DMS 273 treated with DMSO at 0.1 percent for 48 hours (cell line): ENCODE measurements at regions not wholly inside any gene's neighbourhood (a gene's known extent, or its start where the extent isn't known, plus 50 kb on each side); places are given as distances from the start of the nearest gene placed in this dataset.
A peak's percentile ranks its signal among the peaks of the same experiment; 100 is the strongest.
"Not testable (repeated sequence)": the region's sequence is repeated elsewhere in the genome, so short reads cannot be mapped to it uniquely, and the experiment has no call there.

Experiments
- DNase-seq: peaks from one replicate; lab custom pipeline; 2025; lab: John Stamatoyannopoulos, UW

- DNase-seq = no peak
These were observed 49.9 kb downstream of the ILRUN start for GRCh38 chr6:34646714-34647113.

DNA sequence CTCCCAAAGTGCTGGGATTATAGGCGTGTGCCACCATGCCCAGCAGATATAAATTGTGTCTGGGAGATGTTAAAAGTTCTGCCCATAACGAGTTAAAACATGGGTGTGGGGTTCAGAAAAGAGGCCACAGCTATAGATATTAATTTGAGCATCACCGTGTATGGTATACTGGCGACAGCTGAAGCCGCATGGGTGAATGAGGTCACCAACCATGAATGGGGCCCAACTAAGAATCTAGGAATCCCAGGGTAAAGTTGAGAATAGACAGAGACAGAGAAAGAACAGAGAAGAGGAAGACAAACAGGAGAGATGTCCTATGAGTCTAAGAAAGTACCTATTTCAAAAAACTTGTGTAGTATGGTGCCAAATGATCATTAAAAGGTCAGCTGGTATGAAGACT is 50.9 kb downstream of the ILRUN start:
- no peak for DNase-seq

DNA sequence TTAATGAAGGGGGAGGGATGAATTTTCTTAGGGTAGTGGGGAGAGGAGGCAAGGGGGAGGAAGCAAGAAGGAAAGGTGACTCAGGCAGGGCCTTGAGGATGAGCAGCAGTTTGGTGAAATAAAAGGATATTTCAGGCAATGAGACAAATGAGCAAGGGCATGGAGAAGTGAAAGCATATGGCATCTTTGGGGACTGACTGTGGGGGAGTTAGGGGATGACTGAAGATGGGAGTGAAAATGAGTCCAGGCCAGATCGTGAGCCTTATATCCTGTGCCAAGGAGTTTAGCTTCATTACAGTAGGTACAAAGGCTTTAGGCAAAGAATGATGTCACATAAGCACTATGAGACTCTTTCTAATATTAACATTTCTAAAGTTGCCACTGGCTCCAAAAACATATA is 51.9 kb downstream of the ILRUN start:
- DNase-seq = no peak

- DNase-seq = no peak
These were observed 54.1 kb downstream of the ILRUN start for GRCh38 chr6:34642427-34642826.

DNA sequence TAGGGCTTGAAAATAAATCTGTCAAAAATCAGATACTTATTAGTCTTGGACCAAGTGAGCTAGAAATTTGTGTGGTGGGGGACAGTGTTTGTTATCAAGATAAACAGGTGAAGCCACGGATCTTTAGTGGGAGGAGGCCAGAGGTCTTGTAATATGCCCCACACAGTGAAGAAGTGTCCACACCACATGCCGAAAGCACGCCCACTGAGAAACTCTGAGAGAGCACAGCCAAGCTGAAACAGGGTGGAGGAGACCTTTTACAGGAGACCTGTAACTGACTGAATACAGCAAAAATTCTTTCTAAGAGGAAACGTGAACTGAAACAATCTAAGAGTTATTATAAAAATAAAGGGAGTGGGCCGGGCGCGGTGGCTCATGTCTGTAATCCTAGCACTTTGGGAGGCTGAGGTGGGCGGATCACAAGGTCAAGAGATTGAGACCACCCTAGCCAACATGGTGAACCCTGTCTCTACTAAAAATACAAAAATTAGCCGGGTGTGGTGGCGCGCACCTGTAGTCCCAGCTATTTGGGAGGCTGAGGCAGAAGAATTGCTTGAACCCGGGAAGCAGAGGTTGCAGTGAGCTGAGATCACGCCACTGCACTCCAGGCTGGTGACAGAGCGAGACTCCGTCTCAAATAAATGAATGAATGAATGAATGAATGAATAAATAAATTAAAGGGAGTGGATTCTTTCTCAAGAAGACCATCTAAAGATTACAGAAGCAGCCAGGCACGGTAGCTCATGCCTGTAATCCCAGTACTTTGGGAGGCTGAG is 56.3 kb downstream of the ILRUN start:
- DNase-seq = not testable (repeated sequence)

DNA sequence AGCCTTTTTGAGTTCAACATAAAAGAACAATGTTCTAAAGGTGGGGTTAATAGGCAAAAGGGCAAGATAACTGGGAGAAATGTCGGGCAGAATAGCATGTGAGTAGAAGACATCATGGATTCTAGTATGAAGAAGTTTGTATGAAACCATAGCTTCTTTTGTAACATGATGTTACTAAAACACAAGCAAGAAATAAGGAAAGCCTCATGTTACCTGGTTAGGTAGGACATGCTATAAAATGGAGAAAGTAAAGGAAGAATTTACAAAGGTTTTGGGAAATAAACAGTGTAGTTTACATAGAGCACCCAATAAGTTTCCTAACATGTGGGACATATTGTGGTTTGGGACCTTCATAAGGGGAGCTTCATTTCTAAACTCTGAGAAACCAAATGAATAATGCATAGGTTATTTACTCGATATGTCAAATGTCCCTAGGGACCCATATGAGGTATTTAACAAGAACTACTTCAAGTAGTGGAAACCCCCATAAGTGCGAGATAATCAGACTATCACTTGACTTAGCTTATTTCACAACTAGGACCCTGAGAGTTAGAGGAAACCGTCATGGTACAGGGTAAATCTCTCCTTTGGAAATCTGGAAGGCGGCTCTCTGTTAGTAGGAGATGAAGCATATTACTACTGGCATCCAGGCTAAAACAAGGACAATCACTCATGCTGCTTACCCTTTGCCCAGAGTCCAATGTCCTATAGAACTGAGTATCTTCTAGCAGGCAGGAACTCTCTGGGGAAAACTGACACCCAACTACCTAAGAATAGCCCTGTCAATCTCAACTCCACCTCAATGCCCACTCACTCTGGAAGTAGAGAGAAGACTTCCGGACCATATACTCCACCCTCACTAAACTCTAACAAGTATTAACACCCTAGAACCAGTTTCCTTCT is 57.5 kb downstream of the ILRUN start:
- peak; percentile 0 for DNase-seq

DNA sequence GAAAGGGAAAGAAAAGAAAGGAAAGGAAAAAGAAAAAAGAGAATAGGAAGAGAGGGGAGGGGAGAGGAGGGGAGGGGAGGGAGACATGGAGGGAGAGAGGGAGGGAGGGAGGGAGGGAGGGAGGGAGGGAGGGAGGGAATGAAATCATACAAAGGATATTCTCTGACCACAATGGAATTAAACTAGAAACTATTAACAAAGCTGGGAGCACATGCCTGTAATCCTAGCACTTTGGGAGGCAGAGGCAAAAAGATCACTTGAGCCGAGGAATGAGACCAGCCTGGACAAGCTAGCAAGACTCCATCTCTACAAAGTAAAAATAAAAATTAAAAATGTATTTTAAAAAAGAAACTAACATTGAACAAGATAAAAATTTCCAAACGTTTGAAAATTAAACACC is 62.8 kb downstream of the ILRUN start:
- no peak for DNase-seq

- DNase-seq = no peak
These were observed 63.3 kb downstream of the ILRUN start for GRCh38 chr6:34633256-34633655.

DNA sequence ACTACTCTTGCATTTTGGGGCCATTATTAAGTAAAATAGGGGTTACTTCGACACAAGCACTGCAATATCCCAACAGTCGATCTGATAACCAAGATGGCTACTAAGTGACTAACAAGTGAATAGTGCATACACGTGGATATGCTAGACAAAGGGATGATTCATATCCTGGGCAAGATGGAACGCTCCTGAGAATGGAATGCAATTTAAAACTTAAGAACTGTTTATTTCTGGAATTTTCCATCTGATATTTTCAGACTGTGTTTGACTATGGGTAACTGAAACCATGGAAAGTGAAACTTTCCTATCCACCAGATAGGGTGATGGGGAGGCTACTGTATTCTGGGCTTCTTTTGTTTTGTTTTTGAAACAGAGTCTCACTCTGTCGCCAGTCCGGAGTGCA is 66.5 kb downstream of the ILRUN start:
- DNase-seq = no peak

DNA sequence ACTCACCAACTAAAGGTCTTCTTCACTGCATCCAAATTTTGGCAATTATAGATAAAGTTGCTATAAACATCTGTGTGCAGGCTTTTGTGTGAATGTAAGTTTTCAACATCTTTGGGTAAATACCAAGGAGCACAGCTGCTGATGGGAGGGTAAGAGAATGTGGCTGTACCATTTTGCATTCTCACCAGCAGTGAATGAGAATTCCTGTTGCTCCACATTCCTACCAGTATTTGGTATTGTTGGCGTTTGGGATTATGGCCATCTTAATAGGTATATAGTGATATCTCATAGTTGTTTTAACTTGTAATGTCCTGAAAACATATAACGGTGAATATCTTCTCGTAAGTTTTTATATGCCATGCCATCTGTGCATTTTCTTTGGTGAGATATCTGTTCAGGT is 69.3 kb downstream of the ILRUN start:
- DNase-seq = no peak

GRCh38 chr6:34618430-34619182 is 62.5 kb upstream of the SPDEF start:
- no peak for DNase-seq

DNA sequence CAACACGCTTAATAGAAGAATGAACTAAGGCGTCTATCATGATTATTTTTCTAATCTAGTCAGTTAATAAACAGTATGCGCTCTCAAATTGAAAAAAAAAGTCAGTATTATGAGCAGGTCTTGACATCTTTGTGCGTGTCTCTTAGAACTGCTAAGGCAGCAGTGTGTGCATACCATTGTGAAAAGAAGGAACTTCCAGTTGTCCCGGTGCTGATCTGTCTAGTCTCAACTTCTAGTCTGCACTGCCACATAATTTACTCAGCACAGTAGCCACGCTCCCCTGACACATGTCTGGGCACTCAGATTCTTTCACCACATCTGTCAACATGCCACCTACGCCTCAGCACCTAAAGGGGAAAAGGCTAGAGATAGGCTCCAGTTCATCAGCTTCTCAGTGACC is 61.1 kb upstream of the SPDEF start:
- no peak for DNase-seq

DNA sequence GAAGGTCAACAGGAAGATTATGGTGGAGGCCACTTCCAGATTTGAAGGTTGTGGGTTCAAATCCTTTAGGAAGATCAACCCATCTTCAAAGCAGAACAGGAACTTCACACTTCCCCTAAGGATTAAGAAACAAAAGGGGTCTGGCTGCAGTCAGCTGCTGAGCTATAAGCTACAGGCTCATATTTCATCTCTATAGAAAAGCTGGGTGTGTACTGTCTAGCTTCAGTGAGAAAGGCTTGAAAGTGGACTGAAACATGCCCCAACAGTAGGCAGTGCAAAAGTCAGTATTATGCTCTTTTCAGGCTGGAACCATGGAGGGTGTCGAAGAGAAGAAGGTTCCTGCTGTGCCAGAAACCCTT is 60.1 kb upstream of the SPDEF start:
- no peak for DNase-seq

DNA sequence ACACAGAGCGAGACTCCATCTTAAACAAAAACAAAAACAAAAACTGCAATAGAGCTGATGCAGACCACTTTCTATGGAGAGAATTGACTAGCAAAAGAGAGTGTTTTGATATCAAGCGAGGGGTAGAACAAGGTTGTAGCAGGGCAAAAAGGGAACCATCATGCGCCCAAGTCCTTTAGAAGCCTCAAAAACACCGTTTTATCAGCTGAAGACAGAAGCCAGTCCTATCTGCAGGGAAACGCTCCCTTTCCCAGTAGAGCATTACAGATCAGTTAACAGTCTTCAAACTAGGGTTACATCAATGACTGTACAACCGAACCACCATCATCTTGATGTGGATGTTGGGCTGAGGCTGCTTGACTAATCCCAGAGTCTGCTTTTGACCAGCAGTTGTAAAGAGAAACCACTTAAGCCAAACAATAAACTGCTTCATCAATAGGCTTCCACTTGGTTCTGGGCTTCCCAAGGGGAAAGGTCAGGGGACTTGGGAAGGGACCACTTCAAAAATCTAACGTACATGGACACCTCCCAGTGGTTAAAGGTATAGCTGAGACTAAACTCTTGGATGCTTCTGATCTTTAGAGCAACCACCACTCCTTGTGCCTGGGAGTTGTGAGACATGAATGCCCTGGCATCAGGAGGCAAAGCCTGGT is 59.6 kb upstream of the SPDEF start:
- DNase-seq = no peak

- DNase-seq = no peak
These were observed 54.8 kb upstream of the SPDEF start for GRCh38 chr6:34610819-34611477.

DNA sequence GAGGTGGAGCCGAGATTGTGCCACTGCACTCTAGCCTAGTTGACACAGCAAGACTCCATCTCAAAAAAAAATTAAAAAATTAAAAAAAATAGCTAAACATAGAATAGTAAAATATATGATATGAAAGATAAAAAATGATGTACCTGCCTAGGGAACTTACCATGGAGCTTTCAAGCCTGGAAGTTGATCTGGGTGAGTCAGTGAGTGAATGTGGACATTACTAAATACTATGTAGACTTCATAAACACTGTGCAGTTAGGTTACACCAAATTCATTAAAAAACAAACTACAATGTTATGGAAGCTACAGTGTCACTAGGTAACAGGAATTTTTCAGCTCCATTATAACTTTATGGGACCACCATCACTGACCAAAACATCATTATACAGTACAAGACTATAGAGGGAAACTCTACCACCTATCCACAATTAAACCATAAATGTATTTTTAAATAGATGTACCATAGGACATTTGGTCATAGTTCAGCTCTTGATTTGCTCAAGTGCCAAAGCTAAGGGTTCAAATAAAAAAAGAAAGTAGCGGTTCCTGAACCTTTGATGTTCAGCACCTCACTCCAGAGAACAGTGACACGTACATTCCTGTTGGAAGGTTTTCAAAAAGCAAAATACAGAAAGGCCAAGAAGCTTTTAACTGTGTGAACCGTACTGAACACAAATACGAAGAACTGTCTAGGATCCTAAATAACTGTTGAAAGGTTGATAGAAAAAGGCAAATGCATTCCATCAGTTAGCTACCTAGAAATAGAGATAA is 52.4 kb upstream of the SPDEF start:
- DNase-seq = no peak

DNA sequence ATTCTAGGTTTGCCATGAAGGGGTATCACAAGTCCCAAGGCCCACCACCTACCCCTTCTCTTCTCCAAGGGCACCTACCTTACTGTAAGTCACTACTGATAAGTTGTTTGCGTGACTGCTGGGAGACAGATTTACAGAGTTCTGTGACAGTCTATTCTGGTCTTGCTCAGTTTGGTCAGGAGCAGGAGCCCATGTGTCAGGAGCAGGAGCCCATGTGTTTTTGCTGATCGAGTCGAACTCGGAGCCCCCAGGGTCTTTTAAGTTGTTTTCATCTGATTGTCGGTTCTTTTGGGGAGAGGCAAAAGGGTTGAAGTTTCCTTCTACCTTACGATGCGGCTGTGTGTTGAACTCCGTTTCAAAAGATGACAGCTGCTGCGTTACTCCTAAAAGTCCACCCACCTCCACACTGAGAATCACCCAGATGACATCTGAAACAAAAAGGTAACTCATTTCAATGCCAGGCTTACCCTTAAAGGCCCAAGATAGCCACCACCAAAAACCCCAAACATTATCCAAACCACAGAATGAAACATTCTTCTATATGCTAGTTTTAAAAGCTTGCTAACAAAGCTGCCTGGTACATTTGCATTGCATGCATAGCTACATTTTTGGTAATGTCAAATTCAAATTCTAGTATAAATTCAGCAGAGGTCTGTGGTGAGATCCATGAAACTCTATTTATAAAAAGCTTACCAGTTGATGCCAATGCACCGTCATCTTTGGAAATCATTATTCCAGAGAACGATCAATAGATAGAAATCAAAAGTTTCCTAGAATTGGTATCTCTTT is 50.5 kb upstream of the SPDEF start:
- no peak for DNase-seq
